Stimulated activated CD4-positive, alpha-beta T cell treated with anti-CD3 and anti-CD28 coated beads, Interleukin-4, amount 100 ng/mL, for 4 hours (primary cell): ENCODE measurements at regions not wholly inside any gene's neighbourhood (a gene's known extent, or its start where the extent isn't known, plus 50 kb on each side); places are given as distances from the start of the nearest gene placed in this dataset.
"Not testable (repeated sequence)": the region's sequence is repeated elsewhere in the genome, so short reads cannot be mapped to it uniquely, and the experiment has no call there.

Source experiments
- DNase-seq, 2 experiments: peaks; one replicate each; pipeline ENCODE4 v3.0.0-alpha.2; 2020

DNA sequence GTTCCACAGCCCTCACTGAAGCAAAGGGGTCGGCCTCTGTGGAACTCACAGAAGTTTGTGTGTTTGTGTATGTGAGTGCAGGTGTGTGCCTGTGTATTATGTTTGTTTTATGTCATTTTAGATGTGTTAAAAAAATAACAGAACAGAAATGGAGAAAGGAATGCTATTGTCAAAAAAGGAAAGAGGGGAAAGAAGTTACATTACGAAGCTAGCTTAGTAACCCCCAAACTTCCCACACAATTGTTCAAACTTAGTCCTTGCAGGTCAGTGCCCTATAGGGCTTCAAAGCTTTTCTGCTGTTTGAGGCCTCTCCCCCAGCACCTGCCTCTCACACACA, 1505.6 kb upstream of the SLC10A2 start:
- no peak for DNase-seq

DNA sequence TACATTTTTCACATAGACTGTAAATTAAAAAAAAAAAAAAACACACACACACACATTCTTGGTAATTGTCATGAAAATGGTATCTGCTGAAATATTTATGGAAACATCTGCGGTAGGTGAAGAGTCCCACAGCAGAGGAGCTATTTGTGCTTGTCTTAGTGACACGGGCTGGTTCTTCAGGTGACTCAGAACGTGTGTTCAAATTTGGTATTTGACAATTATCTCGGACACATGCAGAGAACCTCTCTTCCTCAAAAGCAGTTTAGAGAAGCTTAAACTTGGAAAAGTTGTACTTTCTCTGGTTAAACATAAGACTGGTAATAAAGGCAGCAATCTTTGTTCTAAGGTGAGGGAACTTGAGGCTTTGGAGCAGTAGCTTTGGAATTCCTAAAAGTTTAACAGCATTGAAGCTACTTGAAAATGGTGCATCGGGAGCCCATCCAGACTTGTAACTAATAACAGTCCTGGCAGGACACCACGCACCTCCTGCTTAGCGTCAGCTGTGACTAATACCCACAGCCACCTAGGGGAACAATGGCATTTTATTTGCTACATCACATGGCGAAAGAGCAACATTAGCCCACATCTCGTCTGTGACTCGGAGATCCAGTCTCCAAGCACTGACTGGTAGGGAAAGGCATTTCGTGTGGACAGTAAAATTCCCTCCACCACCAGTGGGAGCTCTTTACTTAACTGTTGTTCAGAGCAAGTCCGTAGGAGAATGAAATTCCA, 1505.1 kb upstream of the SLC10A2 start:
- DNase-seq: no peak

DNA sequence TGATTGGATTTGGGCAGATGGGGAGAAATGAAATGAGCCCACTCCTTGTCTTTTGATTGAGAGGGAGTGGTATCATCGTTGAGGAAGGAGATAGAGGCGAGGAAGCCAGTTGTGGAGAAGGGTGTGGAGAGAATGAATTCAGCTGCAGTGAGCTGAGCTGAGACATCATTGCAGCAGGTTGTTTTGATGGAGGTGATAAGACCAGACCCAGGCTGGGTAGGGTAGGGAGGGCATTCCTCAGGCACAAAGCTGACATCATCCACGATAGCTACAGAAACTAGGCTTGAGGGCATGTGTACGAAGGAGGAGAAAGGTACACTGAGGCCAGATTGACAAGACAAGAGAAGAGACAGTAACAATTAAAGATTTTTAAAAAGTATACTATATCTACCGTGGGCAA, 1500.9 kb upstream of the SLC10A2 start:
- DNase-seq: no peak

DNA sequence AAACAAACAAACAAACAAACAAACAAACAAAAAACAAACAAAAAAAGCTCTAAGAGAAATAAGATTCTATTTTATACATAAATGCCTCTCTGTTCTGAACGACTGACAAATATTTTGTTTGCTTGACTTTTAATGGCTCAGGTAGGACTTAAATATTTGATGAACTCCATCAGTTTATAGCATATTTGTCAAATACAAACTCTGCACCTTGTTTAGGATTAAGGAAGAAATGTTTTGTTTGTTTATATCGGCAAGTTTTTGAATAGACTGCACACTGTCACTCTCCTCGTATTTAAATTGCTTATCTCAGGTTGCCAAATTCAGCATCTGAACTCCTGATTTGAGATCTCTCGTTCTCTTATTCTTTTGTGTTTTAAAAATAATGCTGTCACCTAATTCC, 1499.7 kb upstream of the SLC10A2 start:
- no peak for DNase-seq

DNA sequence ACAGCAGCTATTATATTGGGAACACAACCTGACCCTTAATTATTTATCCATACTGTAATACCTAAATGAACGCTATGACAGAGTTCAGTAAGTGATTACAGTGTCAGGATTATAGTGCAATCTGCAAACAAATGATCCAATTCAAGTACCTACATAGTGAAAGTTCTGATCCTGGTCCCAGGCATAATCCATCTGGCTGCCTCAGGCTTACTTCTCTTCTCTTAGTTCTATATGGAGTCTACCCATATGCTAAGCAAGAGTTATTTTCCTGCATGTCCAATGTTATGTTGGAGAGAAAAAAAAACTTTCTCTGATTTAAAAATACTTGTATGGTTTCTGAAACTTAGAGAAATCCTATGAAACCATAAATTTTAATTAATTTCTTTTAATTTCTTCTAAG, 1487.7 kb upstream of the SLC10A2 start:
- DNase-seq: no peak

DNA sequence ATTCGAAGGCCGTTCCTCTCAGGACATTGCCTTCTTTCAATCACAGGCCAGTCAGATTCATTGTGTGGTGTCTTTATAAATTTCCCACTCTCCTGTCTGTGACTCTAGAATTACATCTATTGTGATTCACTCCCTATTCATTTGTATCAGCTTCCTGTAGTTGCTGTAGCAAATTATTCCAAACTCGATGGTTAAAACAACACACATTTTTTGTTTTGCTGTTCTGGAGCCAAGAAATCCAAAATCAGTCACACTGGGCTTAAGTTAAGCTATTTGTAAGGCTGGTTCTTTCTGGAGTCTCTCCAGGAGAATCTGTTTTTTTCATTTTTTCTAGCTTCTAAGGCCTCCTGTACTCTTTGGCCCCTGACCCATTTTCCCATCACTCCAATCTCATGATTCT, 1487.0 kb upstream of the SLC10A2 start:
- DNase-seq: no peak

DNA sequence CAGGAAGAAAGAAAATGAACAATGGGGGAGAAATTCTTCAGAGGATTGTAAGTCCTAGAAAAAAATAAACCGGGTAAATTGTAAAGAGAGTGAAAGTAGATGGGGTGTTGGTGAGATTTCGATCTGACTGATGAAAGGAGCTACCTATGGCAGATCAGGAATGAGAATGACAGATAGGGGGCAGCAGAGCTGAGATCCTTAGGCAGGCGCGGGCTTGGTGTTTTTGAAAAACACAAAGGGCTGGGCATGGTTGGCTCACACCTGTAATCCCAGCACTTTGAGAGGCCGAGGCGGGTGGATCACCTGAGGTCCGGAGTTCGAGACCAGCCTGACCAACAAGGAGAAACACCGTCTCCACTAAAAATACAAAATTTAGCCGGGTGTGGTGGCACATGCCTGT, 1468.6 kb upstream of the SLC10A2 start:
- DNase-seq: no peak

DNA sequence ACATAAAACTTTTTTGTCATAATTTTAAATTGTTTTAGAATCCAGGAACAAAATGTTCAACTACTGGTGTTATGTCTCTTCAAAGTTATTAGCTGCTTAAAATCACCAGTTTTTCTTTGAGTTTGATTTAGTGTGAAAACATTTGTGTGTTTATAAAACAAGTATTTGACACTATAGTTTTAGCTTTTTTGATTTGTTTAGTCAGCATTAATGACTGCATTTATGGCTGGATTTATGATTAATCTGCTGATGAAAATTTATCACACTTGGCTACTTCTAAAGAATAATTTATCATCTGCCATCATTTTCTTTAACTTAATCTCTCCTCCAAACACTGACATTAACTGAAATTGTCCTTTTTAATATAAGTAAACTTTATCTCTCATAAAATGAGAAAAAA, 1465.9 kb upstream of the SLC10A2 start:
- DNase-seq: no peak

DNA sequence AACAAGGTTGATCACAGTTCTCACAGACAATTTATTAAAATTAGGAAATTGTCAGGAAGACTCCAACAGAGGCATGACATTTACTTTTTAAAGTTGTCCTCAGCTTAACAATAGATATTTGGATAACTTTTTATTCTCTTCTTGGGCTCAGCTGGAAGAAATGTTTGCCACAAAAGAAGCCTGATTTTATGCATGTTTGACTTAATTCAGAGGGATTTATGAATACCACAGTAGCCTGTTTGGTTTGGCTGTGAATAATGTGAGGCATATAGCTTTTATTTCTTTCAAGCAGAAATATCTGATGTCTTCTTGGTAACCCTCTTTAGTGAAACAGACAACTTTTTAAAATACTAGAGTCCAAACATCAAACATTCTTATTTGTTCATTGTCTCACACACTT, 1464.5 kb upstream of the SLC10A2 start:
- DNase-seq: no peak

DNA sequence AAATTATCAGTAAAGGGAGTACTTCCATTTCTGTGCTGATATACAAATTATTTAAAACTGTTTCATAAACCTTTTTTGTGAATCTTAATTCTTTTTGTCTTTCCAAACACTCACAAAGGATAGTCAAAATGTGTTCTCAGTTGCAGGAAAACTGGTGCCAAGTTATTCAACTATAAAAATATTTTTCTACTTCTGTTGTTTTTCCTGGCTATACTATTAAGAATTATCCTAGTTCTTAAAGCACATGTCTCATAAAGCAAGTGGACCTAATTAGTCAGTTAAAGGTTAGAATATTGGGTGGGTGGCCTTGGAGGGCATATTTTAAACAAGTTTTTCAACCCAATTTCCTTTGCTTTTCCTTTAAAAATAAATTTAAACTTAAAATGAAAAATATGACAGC, 1460.3 kb upstream of the SLC10A2 start:
- DNase-seq: no peak

DNA sequence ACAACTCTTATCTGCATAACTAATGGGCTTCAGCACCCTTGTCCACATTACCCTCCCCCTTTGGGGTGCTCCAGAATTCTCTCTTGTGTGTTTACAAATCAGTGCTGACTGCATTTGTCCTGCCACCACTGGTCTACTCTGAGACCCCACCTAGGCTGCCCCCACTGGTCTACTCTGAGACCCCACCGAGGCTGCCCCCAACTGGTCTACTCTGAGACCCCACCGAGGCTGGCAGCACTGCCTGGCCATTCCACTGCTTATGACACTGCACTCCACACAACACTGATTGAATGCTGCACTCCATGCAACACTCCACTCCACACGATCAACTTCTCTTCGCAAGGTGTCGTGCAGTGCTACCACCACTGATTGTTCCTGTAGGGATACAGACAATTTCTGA, 1459.2 kb upstream of the SLC10A2 start:
- no peak for DNase-seq

DNA sequence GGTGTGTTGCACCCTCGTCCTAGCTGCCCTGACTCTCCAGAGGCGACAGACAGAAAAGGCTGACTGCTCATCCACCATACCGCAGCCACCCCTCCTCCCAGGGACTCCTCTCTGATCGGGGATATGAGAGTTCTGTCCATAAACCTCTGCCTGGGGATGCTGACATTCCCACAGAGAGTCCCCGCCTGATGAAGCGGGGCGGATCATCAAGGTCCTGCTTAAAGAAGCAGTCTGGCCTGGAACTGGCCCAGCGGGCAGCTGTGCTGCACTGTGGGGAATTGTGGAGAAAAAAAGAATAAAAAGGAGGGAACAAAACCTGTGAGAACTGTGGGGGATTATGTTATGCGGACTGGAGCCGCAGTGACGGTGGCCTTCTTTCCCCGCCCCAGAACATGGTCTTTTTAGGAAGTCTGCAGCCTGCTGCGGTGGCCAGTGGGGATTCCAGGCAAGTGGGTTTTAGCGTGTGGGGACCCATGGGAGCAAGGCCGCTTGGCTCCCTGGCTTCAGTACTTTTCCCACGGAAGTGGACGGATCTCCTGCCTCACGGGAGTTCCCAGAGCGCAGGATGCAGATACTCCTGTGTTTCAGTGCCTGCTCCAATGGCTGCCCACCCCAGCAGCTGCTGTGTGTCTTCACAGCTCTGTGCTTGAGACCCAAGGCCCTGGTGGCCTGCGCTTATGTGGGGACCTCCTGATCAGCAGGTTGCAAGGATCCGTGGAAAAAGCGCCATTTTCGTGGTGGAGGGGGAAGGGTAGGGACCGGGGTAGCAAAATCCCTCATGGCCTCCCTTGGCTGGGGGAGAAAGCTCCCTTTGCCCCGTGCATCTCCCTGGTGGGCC, 1456.2 kb upstream of the SLC10A2 start:
- no peak for DNase-seq

DNA sequence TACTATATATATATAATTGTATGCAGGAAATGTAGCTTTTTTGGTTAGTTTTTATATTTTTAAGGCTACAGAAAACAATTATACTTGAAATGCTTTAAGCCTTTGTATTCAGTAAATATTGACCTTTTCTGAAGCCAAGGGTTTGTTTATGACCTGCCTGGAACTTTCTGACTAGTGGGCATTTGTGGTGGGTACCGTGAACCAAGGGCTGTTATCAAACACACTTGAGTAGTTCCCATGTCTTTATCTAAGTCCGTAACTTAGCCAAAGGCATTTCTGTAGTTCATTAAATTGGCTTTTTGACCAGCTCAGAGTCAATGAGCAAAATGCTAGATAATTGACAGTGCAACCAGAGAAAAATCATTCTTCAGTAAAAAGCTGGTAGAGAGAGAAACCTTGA, 1444.2 kb upstream of the SLC10A2 start:
- no peak for DNase-seq

DNA sequence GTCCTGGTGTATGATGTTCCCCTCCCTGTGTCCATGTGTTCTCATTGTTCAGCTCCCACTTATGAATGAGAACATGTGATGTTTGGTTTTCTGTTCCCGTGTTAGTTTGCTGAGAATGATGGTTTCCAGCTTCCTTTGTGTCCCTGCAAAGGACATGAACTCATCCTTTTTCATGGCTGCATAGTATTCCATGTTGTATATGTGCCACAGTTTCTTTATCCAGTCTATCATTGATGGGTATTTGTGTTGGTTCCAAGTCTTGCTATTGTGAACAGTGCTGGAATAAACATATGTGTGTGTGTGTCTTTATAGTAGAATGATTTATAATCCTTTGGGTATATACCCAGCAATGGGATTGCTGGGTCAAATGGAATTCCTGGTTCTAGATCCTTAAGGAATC, 1427.3 kb upstream of the SLC10A2 start:
- not testable (repeated sequence) for DNase-seq

DNA sequence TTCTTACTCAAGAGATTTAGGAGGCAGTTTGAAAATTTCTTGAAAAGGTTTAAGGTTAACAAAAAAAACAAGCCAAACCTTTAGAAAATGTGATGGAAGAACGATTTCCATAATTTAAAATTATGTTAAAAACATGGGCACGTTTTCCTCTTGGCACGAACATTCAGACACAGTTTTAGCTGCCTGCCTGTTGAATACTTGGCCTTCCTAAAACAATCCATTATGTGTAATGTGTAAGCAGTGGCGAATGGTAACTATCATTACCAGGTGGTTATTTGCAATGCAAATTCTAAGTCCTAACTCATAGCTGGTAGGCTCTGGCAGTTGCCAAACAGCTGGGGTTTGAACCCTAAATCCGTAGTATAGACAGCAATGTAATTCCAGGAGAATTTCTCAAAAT, 1425.7 kb upstream of the SLC10A2 start:
- no peak for DNase-seq

DNA sequence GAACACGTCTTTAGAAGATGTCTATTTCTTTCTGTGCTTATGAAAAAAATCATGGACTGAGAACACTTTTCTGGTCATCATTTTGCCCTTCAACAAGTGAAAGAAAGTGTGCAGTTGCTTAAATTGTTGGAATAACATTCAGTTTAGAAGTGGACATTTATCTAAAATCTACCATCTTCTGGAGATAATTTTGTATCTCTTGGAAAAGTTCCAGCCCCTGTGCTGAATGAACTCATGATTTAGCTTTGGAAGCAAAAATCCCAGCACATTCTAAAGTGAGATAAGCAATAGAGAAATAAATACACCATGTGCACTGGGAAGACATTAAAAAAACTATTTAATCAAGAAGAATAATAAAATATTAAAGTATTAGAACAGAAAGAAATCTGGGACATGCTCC, 1420.8 kb upstream of the SLC10A2 start:
- DNase-seq: no peak

DNA sequence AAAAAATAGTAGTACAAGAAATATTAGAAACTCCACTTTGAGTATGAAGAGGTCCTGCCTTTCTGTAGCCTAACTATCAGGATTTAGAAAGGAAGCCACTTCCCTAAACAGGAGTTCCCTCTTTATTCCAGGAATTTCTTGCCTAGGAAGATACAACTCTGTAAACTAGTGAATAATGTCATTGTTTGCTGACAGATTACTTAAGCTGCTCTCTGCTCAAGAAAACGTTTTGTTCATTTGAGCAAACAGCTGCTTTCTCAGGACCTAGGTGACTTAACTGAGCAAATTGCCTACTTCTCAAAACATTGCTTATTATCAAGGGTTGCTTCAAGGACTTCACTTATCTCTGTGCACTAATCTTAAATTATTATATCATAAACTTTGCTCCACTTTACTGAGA, 1419.4 kb upstream of the SLC10A2 start:
- no peak for DNase-seq

DNA sequence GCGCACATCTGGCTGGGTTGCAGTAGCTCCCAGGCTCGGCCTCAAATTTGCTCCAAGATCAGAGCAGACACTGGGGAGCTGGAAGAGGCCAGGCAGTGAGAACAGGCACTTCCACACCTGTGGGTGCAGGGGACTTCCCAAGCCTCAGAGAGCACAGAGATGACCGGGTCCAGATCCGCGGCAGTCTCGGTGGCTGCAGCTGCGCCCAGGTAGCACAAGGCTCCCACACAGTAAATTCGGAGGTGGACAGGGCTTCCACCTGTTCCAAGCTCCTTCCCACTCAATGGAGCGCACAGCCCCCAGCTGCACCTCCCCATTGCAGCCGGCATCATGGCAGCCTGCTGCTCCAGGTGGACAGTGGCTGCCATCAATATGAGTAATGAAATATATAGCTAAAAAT, 1417.4 kb upstream of the SLC10A2 start:
- no peak for DNase-seq

DNA sequence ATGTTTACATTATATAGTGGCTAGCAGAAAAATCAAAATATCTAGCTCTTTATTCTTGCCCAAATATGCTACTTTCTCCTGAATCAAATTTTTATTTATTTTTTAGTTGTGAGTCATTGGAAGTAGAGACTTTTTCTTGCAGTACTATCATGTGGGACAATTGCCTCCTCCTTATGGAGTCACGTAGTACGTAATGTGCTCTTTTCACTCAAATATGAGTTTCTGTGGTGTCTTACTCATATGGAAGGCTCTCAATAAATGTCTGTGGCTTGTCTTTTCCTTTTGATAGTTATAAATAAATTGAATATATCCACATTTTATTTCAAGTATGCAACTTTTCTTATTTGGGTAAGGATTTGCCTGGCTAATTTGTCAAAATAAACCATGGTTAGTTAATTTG, 1411.0 kb upstream of the SLC10A2 start:
- DNase-seq: no peak

DNA sequence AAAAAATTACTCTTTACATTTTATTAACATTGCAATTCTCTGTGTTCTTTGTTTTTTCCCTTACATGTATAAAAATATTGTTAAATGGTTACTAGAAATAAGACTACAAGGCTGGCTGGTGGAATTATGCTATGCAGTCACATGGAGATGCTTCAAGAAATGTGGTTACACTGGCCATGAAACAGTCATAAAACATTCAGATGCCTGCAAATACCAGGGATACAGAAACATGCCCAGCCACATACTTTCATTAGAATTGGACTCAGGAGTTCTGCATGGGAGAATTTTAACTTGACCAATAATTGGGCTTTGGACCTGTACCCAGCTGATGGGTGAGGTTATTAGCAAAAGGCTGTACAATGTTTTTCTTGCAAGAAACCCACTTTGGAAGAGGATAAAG, 1407.7 kb upstream of the SLC10A2 start:
- DNase-seq: no peak

DNA sequence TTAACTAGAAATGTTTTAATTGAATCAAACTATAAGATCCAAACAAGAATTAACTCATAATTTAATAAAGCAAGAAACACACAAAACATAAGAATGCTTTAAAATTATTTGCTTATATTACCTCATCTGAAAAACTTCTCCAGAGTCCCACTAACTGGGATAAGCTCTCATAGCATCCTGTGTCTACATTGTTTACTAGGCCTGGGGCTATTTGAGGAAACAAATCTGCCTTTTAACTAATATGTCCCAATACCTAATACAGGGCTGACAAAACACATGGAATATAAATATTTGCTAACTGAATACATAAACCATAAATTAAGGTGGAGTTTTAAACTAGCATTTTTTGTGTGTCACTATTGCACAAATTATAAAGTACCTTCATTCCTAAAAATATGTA, 1399.8 kb upstream of the SLC10A2 start:
- DNase-seq: no peak

DNA sequence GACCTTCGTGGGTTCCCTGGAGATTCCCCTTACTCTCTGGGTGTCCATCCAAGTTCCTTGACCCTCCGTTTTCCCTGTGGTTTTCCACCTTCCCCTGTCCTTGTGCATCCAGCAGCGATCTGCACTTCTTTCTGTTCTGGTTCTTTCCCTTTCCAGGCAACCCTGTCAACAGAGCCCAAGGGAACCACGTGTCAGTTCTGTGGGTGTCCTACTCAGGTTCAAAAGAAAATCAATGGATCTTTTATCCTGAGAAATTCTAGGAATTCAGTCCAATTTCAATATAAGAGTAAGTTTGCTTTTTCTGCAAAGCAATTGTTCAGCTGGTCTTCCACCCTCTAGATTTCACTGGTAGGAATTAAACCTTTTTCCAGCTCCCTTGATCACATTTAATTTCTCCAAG, 1394.8 kb upstream of the SLC10A2 start:
- DNase-seq: no peak

DNA sequence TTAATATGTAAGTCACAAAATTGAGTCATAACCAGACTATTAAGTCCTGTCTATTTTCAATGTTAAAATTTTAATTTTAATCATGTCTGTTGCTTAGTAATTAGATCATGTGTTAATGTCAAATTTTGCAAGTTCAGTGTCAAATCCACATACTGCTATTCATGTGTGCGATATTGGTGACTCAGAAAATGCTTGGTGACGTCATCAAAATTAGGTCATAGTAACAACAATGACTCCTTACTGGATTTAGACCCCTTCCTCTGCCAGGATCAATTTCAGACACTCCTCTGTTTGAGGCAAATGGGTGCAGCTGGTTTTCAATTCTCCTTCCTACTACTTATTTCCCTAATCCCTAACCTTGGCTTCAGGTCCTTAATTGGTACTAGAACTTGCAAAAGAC, 1394.3 kb upstream of the SLC10A2 start:
- no peak for DNase-seq

DNA sequence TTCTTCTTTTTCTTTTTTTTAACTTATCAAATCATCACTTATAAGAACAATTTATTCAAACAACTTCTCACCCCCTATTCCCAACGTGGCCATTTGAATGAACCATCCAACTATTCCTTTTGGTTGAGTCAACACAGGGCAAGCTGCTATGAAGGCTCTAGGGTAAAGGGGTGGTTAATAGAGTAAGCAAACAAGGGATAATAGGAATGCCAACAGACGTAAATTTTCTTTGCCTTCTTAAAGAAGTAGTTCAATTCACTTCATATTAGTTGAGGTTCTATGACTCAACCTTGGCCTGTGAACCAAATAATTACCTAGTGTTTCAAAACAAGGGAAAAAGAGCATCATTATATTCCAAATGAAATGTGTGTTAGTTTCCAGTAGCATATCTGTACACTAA, 1383.8 kb upstream of the SLC10A2 start:
- no peak for DNase-seq

DNA sequence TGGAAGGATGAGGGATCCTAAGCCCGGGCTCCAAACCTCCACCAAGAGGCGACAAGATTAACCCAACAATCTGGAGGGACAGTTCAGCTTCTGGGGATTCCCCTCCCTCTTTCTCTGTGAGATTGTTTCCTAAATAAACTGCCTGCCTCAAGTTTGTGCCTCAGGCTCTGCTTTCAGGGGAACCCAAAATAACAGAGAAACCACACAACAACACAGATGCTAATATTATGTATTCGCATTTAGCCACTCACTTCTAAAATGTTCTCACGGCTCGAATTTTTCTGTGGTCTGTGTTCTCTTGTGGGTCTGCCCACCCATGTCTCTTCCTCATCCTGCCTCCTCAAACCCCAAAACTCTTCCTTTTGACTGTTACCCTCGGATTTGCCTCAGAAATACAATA, 1381.1 kb upstream of the SLC10A2 start:
- DNase-seq: no peak
